Adrenal gland (tissue), 5 donors: ENCODE measurements at regions not wholly inside any gene's neighbourhood (a gene's known extent, or its start where the extent isn't known, plus 50 kb on each side); places are given as distances from the start of the nearest gene placed in this dataset.

Experiments used
- POLR2A ChIP-seq, 2 donors: fragments of 450-650 bp; IDR thresholded peaks; one replicate each; pipeline ENCODE4 v1.6.1; 2017; ENCODE audit warnings: antibody characterized with exemption in 2 of 2, mild to moderate bottlenecking in 2 of 2, moderate library complexity in 1 of 2
- TF ChIP-seq, protein P1 (sequence below), 6 experiments: fragments of 450-650 bp in 4 of 6; fragments of 200-600 bp in 2 of 6; sonication (generic) in 1 of 6; IDR thresholded peaks; 1 replicate in 5 of 6; 2 replicates in 1 of 6; pipeline versions ENCODE4 v1.5.1 to v1.8.0; 2016 to 2021; ENCODE audit warnings: antibody characterized with exemption in 6 of 6, mild to moderate bottlenecking in 2 of 6, moderate library complexity in 1 of 6
- donor health status: DM: no; HTN: no; CAD: no.

DNA sequence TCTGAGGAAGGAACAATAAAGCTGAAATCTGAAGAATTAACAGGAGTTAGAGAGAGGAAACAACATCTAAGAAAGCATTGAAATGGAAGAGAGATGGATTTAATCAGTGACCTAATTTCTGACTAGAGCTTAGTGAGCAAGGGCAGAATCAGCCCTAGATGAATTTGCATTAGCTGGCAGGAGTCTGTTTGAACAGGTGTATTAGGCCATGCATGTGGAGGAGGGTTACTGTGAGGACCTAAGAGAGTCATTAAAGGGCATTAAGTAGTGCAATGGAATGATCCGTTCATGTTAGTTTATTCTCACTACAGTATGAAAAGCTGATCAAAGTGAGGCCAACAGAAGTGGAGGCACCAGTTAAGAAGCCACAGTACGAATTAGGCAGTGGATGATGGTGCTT lies 285.3 kb downstream of the GRB14 start:
- TF ChIP-seq, protein P1, sequence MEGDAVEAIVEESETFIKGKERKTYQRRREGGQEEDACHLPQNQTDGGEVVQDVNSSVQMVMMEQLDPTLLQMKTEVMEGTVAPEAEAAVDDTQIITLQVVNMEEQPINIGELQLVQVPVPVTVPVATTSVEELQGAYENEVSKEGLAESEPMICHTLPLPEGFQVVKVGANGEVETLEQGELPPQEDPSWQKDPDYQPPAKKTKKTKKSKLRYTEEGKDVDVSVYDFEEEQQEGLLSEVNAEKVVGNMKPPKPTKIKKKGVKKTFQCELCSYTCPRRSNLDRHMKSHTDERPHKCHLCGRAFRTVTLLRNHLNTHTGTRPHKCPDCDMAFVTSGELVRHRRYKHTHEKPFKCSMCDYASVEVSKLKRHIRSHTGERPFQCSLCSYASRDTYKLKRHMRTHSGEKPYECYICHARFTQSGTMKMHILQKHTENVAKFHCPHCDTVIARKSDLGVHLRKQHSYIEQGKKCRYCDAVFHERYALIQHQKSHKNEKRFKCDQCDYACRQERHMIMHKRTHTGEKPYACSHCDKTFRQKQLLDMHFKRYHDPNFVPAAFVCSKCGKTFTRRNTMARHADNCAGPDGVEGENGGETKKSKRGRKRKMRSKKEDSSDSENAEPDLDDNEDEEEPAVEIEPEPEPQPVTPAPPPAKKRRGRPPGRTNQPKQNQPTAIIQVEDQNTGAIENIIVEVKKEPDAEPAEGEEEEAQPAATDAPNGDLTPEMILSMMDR (IDR thresholded peaks at IDR 0.05): no peak
- TF ChIP-seq POLR2A (IDR thresholded peaks at IDR 0.05): no peak
